SU-DHL-6 (cell line): ENCODE measurements at regions not wholly inside any gene's neighbourhood (a gene's known extent, or its start where the extent isn't known, plus 50 kb on each side); places are given as distances from the start of the nearest gene placed in this dataset.

ENCODE experiments used
- EZH2phosphoT487 ChIP-seq: fragments of 200-600 bp; sonication (generic), shearing (Covaris generic); conservative IDR thresholded peaks from 2 replicates; pipeline ENCODE4 v1.6.1; 2018; ENCODE audit warnings: mild to moderate bottlenecking, antibody characterized with exemption, low read length, moderate library complexity, mixed read lengths
- TF ChIP-seq, protein P1 (sequence below): fragments of 200-600 bp; sonication (generic); IDR thresholded peaks from one replicate; pipeline ENCODE4 v1.5.1; 2017; ENCODE audit warnings: antibody characterized with exemption, mild to moderate bottlenecking, low read length, moderate library complexity; ENCODE audit not compliant: insufficient read depth, poor library complexity, severe bottlenecking

DNA sequence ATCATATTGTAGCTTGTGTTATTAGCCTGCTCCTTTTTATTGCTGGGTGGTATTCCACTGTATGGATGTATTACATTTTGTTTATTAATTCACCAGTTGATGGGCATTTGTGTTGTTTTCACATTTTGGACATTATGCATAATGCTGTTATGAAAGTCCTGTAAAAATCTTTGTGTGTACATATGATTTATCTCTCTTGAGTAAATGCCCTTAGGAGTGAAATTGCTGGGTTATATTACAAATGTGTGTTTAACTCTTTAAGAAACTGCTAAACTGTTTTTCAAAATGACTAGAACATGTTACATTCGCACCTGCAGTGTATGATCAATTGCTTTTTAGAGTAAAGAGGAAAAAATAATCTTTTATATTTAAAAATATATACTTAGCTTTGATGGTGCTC, 54.4 kb upstream of the TP53I11 start:
- TF ChIP-seq, protein P1, sequence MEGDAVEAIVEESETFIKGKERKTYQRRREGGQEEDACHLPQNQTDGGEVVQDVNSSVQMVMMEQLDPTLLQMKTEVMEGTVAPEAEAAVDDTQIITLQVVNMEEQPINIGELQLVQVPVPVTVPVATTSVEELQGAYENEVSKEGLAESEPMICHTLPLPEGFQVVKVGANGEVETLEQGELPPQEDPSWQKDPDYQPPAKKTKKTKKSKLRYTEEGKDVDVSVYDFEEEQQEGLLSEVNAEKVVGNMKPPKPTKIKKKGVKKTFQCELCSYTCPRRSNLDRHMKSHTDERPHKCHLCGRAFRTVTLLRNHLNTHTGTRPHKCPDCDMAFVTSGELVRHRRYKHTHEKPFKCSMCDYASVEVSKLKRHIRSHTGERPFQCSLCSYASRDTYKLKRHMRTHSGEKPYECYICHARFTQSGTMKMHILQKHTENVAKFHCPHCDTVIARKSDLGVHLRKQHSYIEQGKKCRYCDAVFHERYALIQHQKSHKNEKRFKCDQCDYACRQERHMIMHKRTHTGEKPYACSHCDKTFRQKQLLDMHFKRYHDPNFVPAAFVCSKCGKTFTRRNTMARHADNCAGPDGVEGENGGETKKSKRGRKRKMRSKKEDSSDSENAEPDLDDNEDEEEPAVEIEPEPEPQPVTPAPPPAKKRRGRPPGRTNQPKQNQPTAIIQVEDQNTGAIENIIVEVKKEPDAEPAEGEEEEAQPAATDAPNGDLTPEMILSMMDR, result no peak
- TF ChIP-seq EZH2phosphoT487, result no peak
